ENCODE measurements at regions not wholly inside any gene's neighbourhood (a gene's known extent, or its start where the extent isn't known, plus 50 kb on each side); places are given as distances from the start of the nearest gene placed in this dataset.
A peak's percentile ranks its signal among the peaks of the same experiment; 100 is the strongest.

- DNase-seq: no peak
Measured at GRCh38 chr14:26773906-26774593, 176.2 kb upstream of the NOVA1 start.

- DNase-seq: no peak
Measured at GRCh38 chr14:26775765-26776563, 178.1 kb upstream of the NOVA1 start.

GRCh38 chr14:26791117-26791806, 193.4 kb upstream of the NOVA1 start:
- DNase-seq: no peak

- DNase-seq: no peak
Measured at GRCh38 chr14:26794731-26795130, 196.9 kb upstream of the NOVA1 start.

- DNase-seq: no peak
Measured at GRCh38 chr14:26808407-26808806, 210.6 kb upstream of the NOVA1 start.

- DNase-seq: peak; percentile 47
Measured at GRCh38 chr14:26810631-26811030, 212.8 kb upstream of the NOVA1 start.

GRCh38 chr14:26811756-26812305, 214.0 kb upstream of the NOVA1 start:
- no peak for DNase-seq

- DNase-seq: peak; percentile 48
Measured at GRCh38 chr14:26820138-26820537, 222.3 kb upstream of the NOVA1 start.

- DNase-seq: no peak
Measured at GRCh38 chr14:26820572-26820971, 222.7 kb upstream of the NOVA1 start.

GRCh38 chr14:26828741-26829140, 230.9 kb upstream of the NOVA1 start:
- no peak for DNase-seq

- DNase-seq: no peak
Measured at GRCh38 chr14:26833621-26834176, 235.9 kb upstream of the NOVA1 start.

GRCh38 chr14:26835979-26836570, 238.2 kb upstream of the NOVA1 start:
- DNase-seq: no peak

- DNase-seq: no peak
Measured at GRCh38 chr14:26839481-26839880, 241.6 kb upstream of the NOVA1 start.

GRCh38 chr14:26841326-26841725, 243.5 kb upstream of the NOVA1 start:
- no peak for DNase-seq

- no peak for DNase-seq
Measured at GRCh38 chr14:26841920-26842741, 244.3 kb upstream of the NOVA1 start.

GRCh38 chr14:26845151-26845818, 247.5 kb upstream of the NOVA1 start:
- DNase-seq: no peak

- no peak for DNase-seq
Measured at GRCh38 chr14:26846388-26846787, 248.6 kb upstream of the NOVA1 start.

- no peak for DNase-seq
Measured at GRCh38 chr14:26849514-26849913, 251.7 kb upstream of the NOVA1 start.

GRCh38 chr14:26851793-26852192, 254.0 kb upstream of the NOVA1 start:
- no peak for DNase-seq

- DNase-seq: no peak
Measured at GRCh38 chr14:26855077-26855753, 257.4 kb upstream of the NOVA1 start.
